HEK293 (cell line): ENCODE measurements at regions not wholly inside any gene's neighbourhood (a gene's known extent, or its start where the extent isn't known, plus 50 kb on each side); places are given as distances from the start of the nearest gene placed in this dataset.

Experiments used
- GLIS1 ChIP-seq: fragments of 450-650 bp; formaldehyde crosslinking; IDR thresholded peaks from 2 replicates; pipeline ENCODE4 v1.5.1; 2016; ENCODE audit warnings: missing biosample characterization, missing genetic modification characterization
- HOXA7 ChIP-seq: sonication (generic); formaldehyde crosslinking; IDR thresholded peaks from 2 replicates; pipeline ENCODE4 v1.8.1; 2022; ENCODE audit warnings: missing genetic modification reagents, borderline replicate concordance
- KLF8 ChIP-seq: fragments of 450-650 bp; formaldehyde crosslinking; IDR thresholded peaks from 2 replicates; pipeline ENCODE4 v1.5.1; 2016; ENCODE audit warnings: missing biosample characterization, missing genetic modification characterization
- PRDM2 ChIP-seq: fragments of 450-650 bp; formaldehyde crosslinking; IDR thresholded peaks from 2 replicates; pipeline ENCODE4 v1.5.1; 2016; ENCODE audit warnings: missing biosample characterization, missing genetic modification characterization, borderline replicate concordance
- SCRT1 ChIP-seq: fragments of 450-650 bp; formaldehyde crosslinking; IDR thresholded peaks from 2 replicates; pipeline ENCODE4 v1.5.1; 2016; ENCODE audit warnings: missing biosample characterization, missing genetic modification characterization, borderline replicate concordance
- SCRT2 ChIP-seq: fragments of 450-650 bp; formaldehyde crosslinking; IDR thresholded peaks from 2 replicates; pipeline ENCODE4 v1.5.1; 2016; ENCODE audit warnings: missing biosample characterization, missing genetic modification characterization
- SP2 ChIP-seq: fragments of 450-650 bp; formaldehyde crosslinking; IDR thresholded peaks from 2 replicates; pipeline ENCODE4 v1.5.1; 2016; ENCODE audit warnings: missing biosample characterization, missing genetic modification characterization
- SP3 ChIP-seq: fragments of 450-650 bp; formaldehyde crosslinking; IDR thresholded peaks from 2 replicates; pipeline ENCODE4 v1.5.1; 2016; ENCODE audit warnings: missing biosample characterization, missing genetic modification characterization
- ZBTB26 ChIP-seq: fragments of 450-650 bp; formaldehyde crosslinking; optimal IDR thresholded peaks from 2 replicates; pipeline ENCODE3; 2016; ENCODE audit warnings: missing biosample characterization, mild to moderate bottlenecking, missing genetic modification characterization
- ZBTB48 ChIP-seq: fragments of 450-650 bp; formaldehyde crosslinking; IDR thresholded peaks from 2 replicates; pipeline ENCODE4 v1.5.1; 2016; ENCODE audit warnings: missing biosample characterization, missing genetic modification characterization
- ZFHX2 ChIP-seq: fragments of 450-650 bp; formaldehyde crosslinking; conservative IDR thresholded peaks from 2 replicates; pipeline ENCODE4 v1.5.1; 2016; ENCODE audit warnings: missing biosample characterization, missing genetic modification characterization
- ZNF10 ChIP-seq: fragments of 450-650 bp; formaldehyde crosslinking; IDR thresholded peaks from 2 replicates; pipeline ENCODE4 v1.5.1; 2017; ENCODE audit warnings: missing biosample characterization, missing genetic modification characterization
- ZNF184 ChIP-seq: fragments of 450-650 bp; IDR thresholded peaks from 2 replicates; pipeline ENCODE4 v1.5.1; 2018; ENCODE audit warnings: missing biosample characterization, mild to moderate bottlenecking, missing genetic modification characterization
- ZNF19 ChIP-seq: fragments of 450-650 bp; formaldehyde crosslinking; IDR thresholded peaks from 2 replicates; pipeline ENCODE4; 2016; ENCODE audit warnings: missing biosample characterization, missing genetic modification characterization, low read depth
- ZNF2 ChIP-seq: fragments of 450-650 bp; formaldehyde crosslinking; IDR thresholded peaks from 2 replicates; pipeline ENCODE4 v1.5.1; 2016; ENCODE audit warnings: missing biosample characterization, missing genetic modification characterization
- ZNF211 ChIP-seq: fragments of 450-650 bp; formaldehyde crosslinking; IDR thresholded peaks from 2 replicates; pipeline ENCODE4 v1.5.1; 2016; ENCODE audit warnings: low read depth, missing biosample characterization, missing genetic modification characterization
- ZNF214 ChIP-seq: fragments of 450-650 bp; formaldehyde crosslinking; IDR thresholded peaks from 2 replicates; pipeline ENCODE4 v1.5.1; 2017; ENCODE audit warnings: missing biosample characterization, mild to moderate bottlenecking, missing genetic modification characterization, borderline replicate concordance
- ZNF23 ChIP-seq: fragments of 450-650 bp; formaldehyde crosslinking; IDR thresholded peaks from 2 replicates; pipeline ENCODE4 v1.5.1; 2016; ENCODE audit warnings: missing biosample characterization, missing genetic modification characterization, borderline replicate concordance
- ZNF501 ChIP-seq: fragments of 450-650 bp; formaldehyde crosslinking; IDR thresholded peaks from 2 replicates; pipeline ENCODE4 v1.5.1; 2016; ENCODE audit warnings: missing biosample characterization, missing genetic modification characterization
- ZNF596 ChIP-seq: fragments of 450-650 bp; IDR thresholded peaks from 2 replicates; pipeline ENCODE4 v1.5.0; 2018; ENCODE audit warnings: missing biosample characterization, mild to moderate bottlenecking, missing genetic modification characterization, moderate library complexity
- ZNF677 ChIP-seq: fragments of 450-650 bp; IDR thresholded peaks from 2 replicates; pipeline ENCODE4 v1.5.0; 2018; ENCODE audit warnings: missing biosample characterization, mild to moderate bottlenecking, missing genetic modification characterization, moderate library complexity
- ZNF747 ChIP-seq: fragments of 450-650 bp; formaldehyde crosslinking; IDR thresholded peaks from 2 replicates; pipeline ENCODE4 v1.5.1; 2016; ENCODE audit warnings: missing biosample characterization, missing genetic modification characterization
- ZNF843 ChIP-seq: fragments of 450-650 bp; formaldehyde crosslinking; IDR thresholded peaks from 2 replicates; pipeline ENCODE4 v1.5.1; 2016; ENCODE audit warnings: missing biosample characterization, missing genetic modification characterization
- TF ChIP-seq, protein P1 (sequence below): fragments of 450-650 bp; formaldehyde crosslinking; IDR thresholded peaks from 2 replicates; pipeline ENCODE4 v1.5.1; 2017; ENCODE audit warnings: missing biosample characterization, missing genetic modification characterization
- TF ChIP-seq, protein P2 (sequence below): fragments of 450-650 bp; formaldehyde crosslinking; IDR thresholded peaks from 2 replicates; pipeline ENCODE4 v1.5.1; 2017; ENCODE audit warnings: missing biosample characterization, missing genetic modification characterization
- TF ChIP-seq, protein P3 (sequence below): fragments of 450-650 bp; formaldehyde crosslinking; IDR thresholded peaks from 2 replicates; pipeline ENCODE4 v1.5.1; 2016; ENCODE audit warnings: missing biosample characterization, missing genetic modification characterization

DNA sequence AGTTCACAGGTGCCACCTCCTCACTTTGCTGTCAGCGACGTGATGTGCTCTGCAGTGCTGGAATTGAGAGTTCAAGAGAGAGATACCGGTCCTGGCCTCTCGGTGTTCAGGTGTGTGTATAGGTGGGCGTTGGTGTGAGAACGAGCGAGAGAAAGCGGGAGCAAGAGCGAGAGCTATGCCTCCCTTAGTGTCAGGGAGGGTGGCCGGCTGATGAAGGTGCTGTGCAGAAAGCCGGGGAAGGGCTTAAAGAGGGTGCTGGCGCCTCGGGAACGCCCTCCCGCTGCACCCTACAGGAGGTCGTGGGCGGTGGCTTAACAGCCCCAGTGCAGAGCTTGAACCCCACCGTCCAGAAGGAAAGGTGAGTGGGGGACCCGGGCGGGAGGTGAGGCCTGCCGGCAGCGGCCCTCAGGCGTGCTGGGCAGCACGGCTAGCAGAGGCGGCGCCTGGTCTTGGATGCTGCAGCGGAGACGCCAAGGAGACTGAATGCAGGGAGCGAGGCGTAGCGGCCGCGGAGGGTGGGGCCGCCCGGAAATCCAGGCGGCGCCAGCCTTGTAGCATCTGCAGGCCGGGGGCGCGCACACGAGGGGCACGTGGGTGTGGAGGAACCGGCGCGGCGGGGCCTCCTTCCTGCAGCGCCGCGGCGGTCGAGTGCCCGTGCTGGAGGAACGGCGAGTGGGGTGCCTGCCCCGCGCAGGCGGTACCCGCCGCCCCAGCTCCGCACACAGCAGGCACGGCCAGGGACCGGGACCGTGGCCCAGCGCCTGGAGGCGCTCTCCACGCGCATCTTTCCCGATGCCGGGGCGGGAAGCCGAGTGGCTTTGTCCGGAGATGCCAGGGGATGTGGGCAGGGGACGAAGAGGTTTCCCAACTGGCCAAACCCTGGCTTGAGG is 246.8 kb upstream of the TOPAZ1 start (continued):
- TF ChIP-seq, protein P1, sequence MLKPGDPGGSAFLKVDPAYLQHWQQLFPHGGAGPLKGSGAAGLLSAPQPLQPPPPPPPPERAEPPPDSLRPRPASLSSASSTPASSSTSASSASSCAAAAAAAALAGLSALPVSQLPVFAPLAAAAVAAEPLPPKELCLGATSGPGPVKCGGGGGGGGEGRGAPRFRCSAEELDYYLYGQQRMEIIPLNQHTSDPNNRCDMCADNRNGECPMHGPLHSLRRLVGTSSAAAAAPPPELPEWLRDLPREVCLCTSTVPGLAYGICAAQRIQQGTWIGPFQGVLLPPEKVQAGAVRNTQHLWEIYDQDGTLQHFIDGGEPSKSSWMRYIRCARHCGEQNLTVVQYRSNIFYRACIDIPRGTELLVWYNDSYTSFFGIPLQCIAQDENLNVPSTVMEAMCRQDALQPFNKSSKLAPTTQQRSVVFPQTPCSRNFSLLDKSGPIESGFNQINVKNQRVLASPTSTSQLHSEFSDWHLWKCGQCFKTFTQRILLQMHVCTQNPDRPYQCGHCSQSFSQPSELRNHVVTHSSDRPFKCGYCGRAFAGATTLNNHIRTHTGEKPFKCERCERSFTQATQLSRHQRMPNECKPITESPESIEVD (tag by site-specific recombination), result no peak
- TF ChIP-seq SP2 (tag by site-specific recombination), result peak; percentile 22; the same call in 1 of the 2 replicates
- no peak for TF ChIP-seq ZNF2 (tag by site-specific recombination)
- TF ChIP-seq, protein P2, sequence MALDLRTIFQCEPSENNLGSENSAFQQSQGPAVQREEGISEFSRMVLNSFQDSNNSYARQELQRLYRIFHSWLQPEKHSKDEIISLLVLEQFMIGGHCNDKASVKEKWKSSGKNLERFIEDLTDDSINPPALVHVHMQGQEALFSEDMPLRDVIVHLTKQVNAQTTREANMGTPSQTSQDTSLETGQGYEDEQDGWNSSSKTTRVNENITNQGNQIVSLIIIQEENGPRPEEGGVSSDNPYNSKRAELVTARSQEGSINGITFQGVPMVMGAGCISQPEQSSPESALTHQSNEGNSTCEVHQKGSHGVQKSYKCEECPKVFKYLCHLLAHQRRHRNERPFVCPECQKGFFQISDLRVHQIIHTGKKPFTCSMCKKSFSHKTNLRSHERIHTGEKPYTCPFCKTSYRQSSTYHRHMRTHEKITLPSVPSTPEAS (tag by site-specific recombination), result no peak
- TF ChIP-seq ZNF10 (tag by site-specific recombination), result no peak
- peak; percentile 76 for TF ChIP-seq ZFHX2 (tag by site-specific recombination)
- TF ChIP-seq ZNF23, result no peak
- TF ChIP-seq, protein P3, sequence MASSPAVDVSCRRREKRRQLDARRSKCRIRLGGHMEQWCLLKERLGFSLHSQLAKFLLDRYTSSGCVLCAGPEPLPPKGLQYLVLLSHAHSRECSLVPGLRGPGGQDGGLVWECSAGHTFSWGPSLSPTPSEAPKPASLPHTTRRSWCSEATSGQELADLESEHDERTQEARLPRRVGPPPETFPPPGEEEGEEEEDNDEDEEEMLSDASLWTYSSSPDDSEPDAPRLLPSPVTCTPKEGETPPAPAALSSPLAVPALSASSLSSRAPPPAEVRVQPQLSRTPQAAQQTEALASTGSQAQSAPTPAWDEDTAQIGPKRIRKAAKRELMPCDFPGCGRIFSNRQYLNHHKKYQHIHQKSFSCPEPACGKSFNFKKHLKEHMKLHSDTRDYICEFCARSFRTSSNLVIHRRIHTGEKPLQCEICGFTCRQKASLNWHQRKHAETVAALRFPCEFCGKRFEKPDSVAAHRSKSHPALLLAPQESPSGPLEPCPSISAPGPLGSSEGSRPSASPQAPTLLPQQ (tag by site-specific recombination), result peak; percentile 79
- no peak; the same call in 1 of the 2 replicates for TF ChIP-seq KLF8
- TF ChIP-seq SCRT1 (tag by site-specific recombination), result no peak
- peak; percentile 54 for TF ChIP-seq SP3 (tag by site-specific recombination)
- no peak for TF ChIP-seq HOXA7 (CRISPR knock-in tag)
- peak; percentile 26; the same call in 1 of the 2 replicates for TF ChIP-seq ZBTB48 (tag by site-specific recombination)
- TF ChIP-seq ZNF677 (tag by site-specific recombination), result no peak
- no peak for TF ChIP-seq ZNF747
- no peak for TF ChIP-seq ZNF19 (tag by site-specific recombination)
- TF ChIP-seq ZNF214 (tag by site-specific recombination), result no peak
- TF ChIP-seq ZNF501, result 0 out of 2 replicates have a peak, but pooled peaks have one; percentile 51
- no peak for TF ChIP-seq PRDM2 (tag by site-specific recombination)
- peak; percentile 68 for TF ChIP-seq GLIS1 (tag by site-specific recombination)
- no peak for TF ChIP-seq ZNF184 (tag by site-specific recombination)
- no peak for TF ChIP-seq SCRT2 (tag by site-specific recombination)
- TF ChIP-seq ZNF596 (tag by site-specific recombination), result no peak
- peak; percentile 91 for TF ChIP-seq ZBTB26 (tag by site-specific recombination)
- TF ChIP-seq ZNF843, result no peak
- no peak for TF ChIP-seq ZNF211
